OCI-LY1 (cell line): ENCODE measurements at regions not wholly inside any gene's neighbourhood (a gene's known extent, or its start where the extent isn't known, plus 50 kb on each side); places are given as distances from the start of the nearest gene placed in this dataset.

Experiments used
- CTCF ChIP-seq: fragments of 200-600 bp; sonication (generic), shearing (Covaris generic); IDR thresholded peaks from 2 replicates; pipeline ENCODE4 v1.5.1; 2017; ENCODE audit warnings: mild to moderate bottlenecking, antibody characterized with exemption, low read length, moderate library complexity, mixed read lengths
- EZH2 ChIP-seq: fragments of 200-600 bp; sonication (generic), shearing (Covaris generic); IDR thresholded peaks from 2 replicates; pipeline ENCODE4 v1.8.0; 2017; ENCODE audit warnings: borderline replicate concordance, mixed run types, mild to moderate bottlenecking, antibody characterized with exemption, low read length, moderate library complexity, mixed read lengths

- no peak for TF ChIP-seq CTCF
- TF ChIP-seq EZH2 = no peak
Measured at GRCh38 chr13:30093236-30093635, 214.1 kb downstream of the KATNAL1 start.
